HEK293 (cell line): ENCODE measurements at regions not wholly inside any gene's neighbourhood (a gene's known extent, or its start where the extent isn't known, plus 50 kb on each side); places are given as distances from the start of the nearest gene placed in this dataset.
"Not testable (repeated sequence)": the region's sequence is repeated elsewhere in the genome, so short reads cannot be mapped to it uniquely, and the experiment has no call there.

Source experiments
- ATF2 ChIP-seq: fragments of 450-650 bp; formaldehyde crosslinking; IDR thresholded peaks from 2 replicates; pipeline ENCODE4 v1.5.1; 2016; ENCODE audit warnings: missing biosample characterization, missing genetic modification characterization, low read depth
- HOXA7 ChIP-seq: sonication (generic); formaldehyde crosslinking; IDR thresholded peaks from 2 replicates; pipeline ENCODE4 v1.8.1; 2022; ENCODE audit warnings: missing genetic modification reagents, borderline replicate concordance
- ZBTB17 ChIP-seq: fragments of 450-650 bp; formaldehyde crosslinking; IDR thresholded peaks from 2 replicates; pipeline ENCODE4 v1.5.1; 2016; ENCODE audit warnings: missing biosample characterization, missing genetic modification characterization
- ZIC2 ChIP-seq: fragments of 450-650 bp; formaldehyde crosslinking; IDR thresholded peaks from 2 replicates; pipeline ENCODE4 v1.5.1; 2016; ENCODE audit warnings: missing biosample characterization, missing genetic modification characterization
- ZNF121 ChIP-seq: fragments of 450-650 bp; formaldehyde crosslinking; IDR thresholded peaks from 2 replicates; pipeline ENCODE4 v1.5.1; 2016; ENCODE audit warnings: missing biosample characterization, missing genetic modification characterization
- ZNF513 ChIP-seq: fragments of 450-650 bp; IDR thresholded peaks from 2 replicates; pipeline ENCODE4 v1.5.1; 2018; ENCODE audit warnings: missing biosample characterization, missing genetic modification characterization
- ZNF585B ChIP-seq: fragments of 450-650 bp; formaldehyde crosslinking; IDR thresholded peaks from 2 replicates; pipeline ENCODE4 v1.5.1; 2016; ENCODE audit warnings: missing biosample characterization, missing genetic modification characterization
- ZNF768 ChIP-seq: fragments of 450-650 bp; formaldehyde crosslinking; IDR thresholded peaks from 2 replicates; pipeline ENCODE4 v1.5.1; 2018; ENCODE audit warnings: missing biosample characterization, mild to moderate bottlenecking, missing genetic modification characterization
- TF ChIP-seq, protein P1 (sequence below): fragments of 450-650 bp; formaldehyde crosslinking; IDR thresholded peaks from 2 replicates; pipeline ENCODE4 v1.5.1; 2016; ENCODE audit warnings: missing biosample characterization, missing genetic modification characterization

GRCh38 chr9:42379602-42380001, 196.1 kb downstream of the SPATA31A6 start:
- not testable (repeated sequence) for TF ChIP-seq ZNF121; ZNF768 (tag by site-specific recombination); ZBTB17 (tag by site-specific recombination); ATF2 (tag by site-specific recombination); ZNF585B (tag by site-specific recombination); ZIC2 (tag by site-specific recombination); ZNF513 (tag by site-specific recombination); HOXA7 (CRISPR knock-in tag)
- TF ChIP-seq, protein P1, sequence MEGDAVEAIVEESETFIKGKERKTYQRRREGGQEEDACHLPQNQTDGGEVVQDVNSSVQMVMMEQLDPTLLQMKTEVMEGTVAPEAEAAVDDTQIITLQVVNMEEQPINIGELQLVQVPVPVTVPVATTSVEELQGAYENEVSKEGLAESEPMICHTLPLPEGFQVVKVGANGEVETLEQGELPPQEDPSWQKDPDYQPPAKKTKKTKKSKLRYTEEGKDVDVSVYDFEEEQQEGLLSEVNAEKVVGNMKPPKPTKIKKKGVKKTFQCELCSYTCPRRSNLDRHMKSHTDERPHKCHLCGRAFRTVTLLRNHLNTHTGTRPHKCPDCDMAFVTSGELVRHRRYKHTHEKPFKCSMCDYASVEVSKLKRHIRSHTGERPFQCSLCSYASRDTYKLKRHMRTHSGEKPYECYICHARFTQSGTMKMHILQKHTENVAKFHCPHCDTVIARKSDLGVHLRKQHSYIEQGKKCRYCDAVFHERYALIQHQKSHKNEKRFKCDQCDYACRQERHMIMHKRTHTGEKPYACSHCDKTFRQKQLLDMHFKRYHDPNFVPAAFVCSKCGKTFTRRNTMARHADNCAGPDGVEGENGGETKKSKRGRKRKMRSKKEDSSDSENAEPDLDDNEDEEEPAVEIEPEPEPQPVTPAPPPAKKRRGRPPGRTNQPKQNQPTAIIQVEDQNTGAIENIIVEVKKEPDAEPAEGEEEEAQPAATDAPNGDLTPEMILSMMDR (tag by site-specific recombination) = not testable (repeated sequence)
